Gastrocnemius medialis (tissue), 4 donors: ENCODE measurements at regions not wholly inside any gene's neighbourhood (a gene's known extent, or its start where the extent isn't known, plus 50 kb on each side); places are given as distances from the start of the nearest gene placed in this dataset.

Source experiments
- ATAC-seq, 2 donors: fragments of 150-250 bp; one replicate each; pipeline ENCODE4 v1.9.1; 2016
- DNase-seq, 2 donors: peaks; one replicate each; pipeline ENCODE4 v3.0.0-alpha.2; 2019
- H3K27ac ChIP-seq, 4 donors: fragments of 200-600 bp; sonication (generic); 1 replicate in 1 of 4; 2 replicates in 3 of 4; pipeline ENCODE4 v1.5.1; 2016 to 2018; ENCODE audit warnings: mild to moderate bottlenecking in 2 of 4, moderate library complexity in 1 of 4
- H3K27me3 ChIP-seq, 3 donors: fragments of 200-600 bp; sonication (generic) in 2 of 3; 1 replicate in 1 of 3; 2 replicates in 2 of 3; pipeline versions ENCODE4 v1.5.1 to v1.6.0; 2016 to 2019; ENCODE audit warnings: mild to moderate bottlenecking in 1 of 3, moderate library complexity in 1 of 3
- H3K36me3 ChIP-seq, 2 donors: fragments of 200-600 bp; sonication (generic) in 1 of 2; one replicate each; pipeline ENCODE4 v1.5.1; 2017 to 2018
- H3K4me1 ChIP-seq, 2 donors: fragments of 200-600 bp; sonication (generic) in 1 of 2; one replicate each; pipeline ENCODE4 v1.5.1; 2016 to 2017; ENCODE audit warnings: mild to moderate bottlenecking in 2 of 2
- H3K4me3 ChIP-seq, 4 donors: fragments of 200-600 bp; sonication (generic) in 3 of 4; 1 replicate in 1 of 4; 2 replicates in 3 of 4; pipeline ENCODE4 v1.5.1; 2016 to 2019; ENCODE audit warnings: mild to moderate bottlenecking in 2 of 4
- H3K9me3 ChIP-seq, 3 donors: fragments of 200-600 bp; sonication (generic) in 2 of 3; 1 replicate in 1 of 3; 2 replicates in 2 of 3; pipeline ENCODE4 v1.5.1; 2016 to 2019
- POLR2A ChIP-seq, 2 donors: fragments of 450-650 bp; IDR thresholded peaks; one replicate each; pipeline ENCODE4 v1.6.1; 2017; ENCODE audit warnings: antibody characterized with exemption in 2 of 2, mild to moderate bottlenecking in 2 of 2, moderate library complexity in 2 of 2
- in situ Hi-C, 4 donors: fragments of 200-750 bp; cut with MboI; loops; one replicate each; pipeline versions ENCODE4 v1.15.0 to v1.8.0; 2017; ENCODE audit warnings: low sequenced_read_pairs in 4 of 4
- intact Hi-C: fragments of 100-400 bp; cut with DNase I; formaldehyde crosslinking; loops from one replicate; pipeline ENCODE4 v1.15.1; 2023; ENCODE audit warnings: low total_unique reads
- TF ChIP-seq, protein P1 (sequence below), 5 experiments: fragments of 450-650 bp in 3 of 5; fragments of 200-600 bp in 2 of 5; sonication (generic) in 2 of 5; IDR thresholded peaks in 4 of 5; conservative IDR thresholded peaks in 1 of 5; 1 replicate in 4 of 5; 2 replicates in 1 of 5; pipeline ENCODE4 v1.5.1; 2016 to 2019; ENCODE audit warnings: antibody characterized with exemption in 5 of 5, mild to moderate bottlenecking in 3 of 5, moderate library complexity in 3 of 5

DNA sequence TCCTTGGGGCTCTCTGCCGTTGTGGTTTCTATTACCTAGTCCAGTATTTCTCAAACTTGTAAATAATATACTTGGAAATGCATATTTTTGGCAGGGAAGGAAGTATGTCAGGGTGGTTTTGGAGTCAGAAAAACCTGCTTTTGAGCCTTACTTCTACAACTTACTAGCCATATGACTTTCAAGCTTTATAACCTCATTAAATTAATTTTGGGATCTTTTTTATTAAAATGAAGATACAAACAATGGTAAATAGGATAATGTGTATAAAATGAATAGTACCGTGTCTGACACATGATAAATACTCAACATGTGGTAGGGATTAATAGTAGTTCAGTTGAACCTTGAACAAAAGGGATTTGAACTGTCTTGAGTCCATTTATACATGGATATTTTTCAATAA is 406.3 kb downstream of the ATP23 start:
- intact Hi-C loops = loop anchor here (10.0 kb wide), 3 partner anchors 97 to 807 kb away; no protein-coding TSS in a partner anchor

DNA sequence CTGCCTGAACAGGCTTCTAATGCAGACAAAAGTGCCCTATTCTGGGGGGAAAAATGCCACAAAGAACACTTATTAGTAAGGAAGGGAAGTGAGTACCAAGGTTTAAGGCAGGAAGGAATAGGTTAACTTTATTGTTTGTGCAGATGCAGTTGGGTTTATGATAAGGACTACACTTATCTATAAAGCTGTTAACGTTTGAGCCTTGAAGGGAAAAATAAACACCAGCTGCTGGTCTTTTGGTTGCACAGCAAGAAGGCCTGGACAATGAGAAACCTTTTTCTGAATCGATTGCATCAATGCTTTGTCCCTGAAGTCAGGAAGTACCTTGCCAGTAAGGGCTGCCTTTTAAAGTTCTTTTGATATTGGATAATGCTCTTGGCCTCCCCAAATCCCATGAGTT is 407.8 kb downstream of the ATP23 start:
- TF ChIP-seq, protein P1, sequence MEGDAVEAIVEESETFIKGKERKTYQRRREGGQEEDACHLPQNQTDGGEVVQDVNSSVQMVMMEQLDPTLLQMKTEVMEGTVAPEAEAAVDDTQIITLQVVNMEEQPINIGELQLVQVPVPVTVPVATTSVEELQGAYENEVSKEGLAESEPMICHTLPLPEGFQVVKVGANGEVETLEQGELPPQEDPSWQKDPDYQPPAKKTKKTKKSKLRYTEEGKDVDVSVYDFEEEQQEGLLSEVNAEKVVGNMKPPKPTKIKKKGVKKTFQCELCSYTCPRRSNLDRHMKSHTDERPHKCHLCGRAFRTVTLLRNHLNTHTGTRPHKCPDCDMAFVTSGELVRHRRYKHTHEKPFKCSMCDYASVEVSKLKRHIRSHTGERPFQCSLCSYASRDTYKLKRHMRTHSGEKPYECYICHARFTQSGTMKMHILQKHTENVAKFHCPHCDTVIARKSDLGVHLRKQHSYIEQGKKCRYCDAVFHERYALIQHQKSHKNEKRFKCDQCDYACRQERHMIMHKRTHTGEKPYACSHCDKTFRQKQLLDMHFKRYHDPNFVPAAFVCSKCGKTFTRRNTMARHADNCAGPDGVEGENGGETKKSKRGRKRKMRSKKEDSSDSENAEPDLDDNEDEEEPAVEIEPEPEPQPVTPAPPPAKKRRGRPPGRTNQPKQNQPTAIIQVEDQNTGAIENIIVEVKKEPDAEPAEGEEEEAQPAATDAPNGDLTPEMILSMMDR (IDR thresholded peaks at IDR 0.05 in 4 of 5, conservative IDR thresholded peaks at IDR 0.05 in 1 of 5) = no peak
- TF ChIP-seq POLR2A (IDR thresholded peaks at IDR 0.05) = no peak

More for the DNA sequence above, 406.3 kb downstream of the ATP23 start:
- ATAC-seq (no peak), DNase-seq (no peak)
- H3K27ac ChIP-seq = no peak overlapping the region
- peaks cover 0 to 3% of the 10 kb centered on the region in 2 donors for H3K4me1 ChIP-seq
- no peaks in the 10 kb centered on the region for H3K27me3 ChIP-seq
- TF ChIP-seq POLR2A (IDR thresholded peaks at IDR 0.05) = no peak
- TF ChIP-seq, protein P1 (IDR thresholded peaks at IDR 0.05 in 4 of 5, conservative IDR thresholded peaks at IDR 0.05 in 1 of 5) = no peak
- in situ Hi-C loops = loop anchor here (5.0 to 25.0 kb wide), 3 partner anchors 360 to 807 kb away; no protein-coding TSS in a partner anchor
- H3K4me3 ChIP-seq = no peak overlapping the region
- H3K9me3 ChIP-seq = no peaks in the 10 kb centered on the region
- no peaks in the 10 kb centered on the region for H3K36me3 ChIP-seq

DNA sequence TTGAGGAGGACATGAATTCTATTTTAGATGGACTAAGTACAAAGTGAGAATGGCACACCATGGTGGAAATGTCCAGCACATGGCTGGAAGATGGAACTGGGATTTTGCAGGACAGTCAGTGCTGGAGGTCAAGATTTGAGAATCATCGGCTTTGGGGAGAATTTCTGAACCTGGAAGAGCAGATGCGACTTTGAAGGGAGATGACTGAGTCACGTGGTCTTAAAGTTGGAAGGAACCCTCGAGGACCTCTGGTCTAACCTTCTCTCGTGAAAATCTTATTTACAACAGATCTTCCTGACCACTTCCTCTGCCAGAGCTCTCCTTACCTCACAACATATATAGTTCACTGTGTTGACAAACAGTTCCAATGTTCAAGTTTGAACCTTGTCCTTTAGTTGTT is 415.4 kb downstream of the ATP23 start:
- no peak for ATAC-seq
- in situ Hi-C loops = no loop called here
- TF ChIP-seq, protein P1 (IDR thresholded peaks at IDR 0.05 in 4 of 5, conservative IDR thresholded peaks at IDR 0.05 in 1 of 5) = no peak
- no peak for TF ChIP-seq POLR2A (IDR thresholded peaks at IDR 0.05)

More for the DNA sequence above, 407.8 kb downstream of the ATP23 start:
- Histone ChIP-seq H3K27me3 (no peaks in the 10 kb centered on the region), H3K4me1 (peaks cover 0 to 3% of the 10 kb centered on the region in 2 donors), H3K36me3 (no peaks in the 10 kb centered on the region), H3K4me3 (no peak overlapping the region), H3K9me3 (no peaks in the 10 kb centered on the region), H3K27ac (no peak overlapping the region)
- in situ Hi-C loops = loop anchor here (5.0 to 25.0 kb wide), 3 partner anchors 362 to 806 kb away; no protein-coding TSS in a partner anchor
- intact Hi-C loops = loop anchor here (10.0 kb wide), 3 partner anchors 96 to 806 kb away; no protein-coding TSS in a partner anchor
- ATAC-seq (no peak), DNase-seq (no peak)

DNA sequence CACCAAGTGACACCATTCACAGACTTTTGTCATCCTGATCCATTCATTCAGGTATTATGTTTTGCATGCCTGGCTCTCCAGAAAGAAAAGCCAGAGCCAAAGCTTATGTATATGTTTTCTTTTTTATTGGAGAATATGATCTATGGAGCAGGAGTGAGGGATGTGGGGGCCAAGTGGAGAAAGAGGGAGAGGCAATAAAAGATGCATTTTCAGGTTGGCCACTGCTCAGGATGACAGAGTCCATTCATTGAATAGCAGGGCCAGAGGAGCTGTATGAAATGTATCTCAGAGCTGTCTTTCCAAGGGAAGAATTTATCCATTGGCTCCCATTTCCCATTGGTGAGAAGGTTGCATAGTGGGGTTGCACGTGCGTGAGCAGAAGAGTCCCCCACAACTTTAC is 416.1 kb downstream of the ATP23 start:
- Histone ChIP-seq H3K27ac (no peak overlapping the region), H3K4me3 (no peak overlapping the region), H3K27me3 (no peaks in the 10 kb centered on the region), H3K36me3 (no peaks in the 10 kb centered on the region), H3K9me3 (no peaks in the 10 kb centered on the region), H3K4me1 (no peaks in the 10 kb centered on the region)
- in situ Hi-C loops = no loop called here
- ATAC-seq (no peak), DNase-seq (no peak)
- TF ChIP-seq, protein P1 (IDR thresholded peaks at IDR 0.05 in 4 of 5, conservative IDR thresholded peaks at IDR 0.05 in 1 of 5) = no peak
- TF ChIP-seq POLR2A (IDR thresholded peaks at IDR 0.05) = no peak
- intact Hi-C loops = no loop called here

More for the DNA sequence above, 415.4 kb downstream of the ATP23 start:
- Histone ChIP-seq H3K9me3 (no peaks in the 10 kb centered on the region), H3K27me3 (no peaks in the 10 kb centered on the region), H3K27ac (no peak overlapping the region), H3K4me1 (no peaks in the 10 kb centered on the region), H3K36me3 (no peaks in the 10 kb centered on the region), H3K4me3 (no peak overlapping the region)
- intact Hi-C loops = no loop called here
- no peak for DNase-seq

- Histone ChIP-seq H3K9me3 (no peaks in the 10 kb centered on the region), H3K27me3 (no peaks in the 10 kb centered on the region), H3K27ac (no peak overlapping the region), H3K4me3 (no peak overlapping the region), H3K4me1 (no peaks in the 10 kb centered on the region), H3K36me3 (no peaks in the 10 kb centered on the region)
- DNase-seq = no peak
- in situ Hi-C loops = no loop called here
- TF ChIP-seq, protein P1 (IDR thresholded peaks at IDR 0.05 in 4 of 5, conservative IDR thresholded peaks at IDR 0.05 in 1 of 5) = no peak
- no peak for TF ChIP-seq POLR2A (IDR thresholded peaks at IDR 0.05)
- ATAC-seq = no peak
- intact Hi-C loops = no loop called here
These were observed 417.0 kb downstream of the ATP23 start for GRCh38 chr12:58358369-58358768.
